H1 (cell line): ENCODE measurements at regions not wholly inside any gene's neighbourhood (a gene's known extent, or its start where the extent isn't known, plus 50 kb on each side); places are given as distances from the start of the nearest gene placed in this dataset.

ENCODE experiments used
- CTCF ChIA-PET: fragments of 300-600 bp; sonication (Branson Sonifier 250); formaldehyde crosslinking; loops from one replicate; lab custom pipeline; 2021; ENCODE audit not compliant: partially characterized antibody; lab: Charles Lee
- POLR2A ChIA-PET: fragments of 300-600 bp; sonication (Branson Sonifier 250); formaldehyde crosslinking; loops from one replicate; lab custom pipeline; 2021; ENCODE audit warnings: inconsistent platforms; ENCODE audit not compliant: partially characterized antibody; lab: Charles Lee
- DNase-seq, 2 experiments: peaks; one replicate each; pipeline versions ENCODE4 v3.0.0 to v3.0.0-alpha.2; 2010 to 2022; ENCODE audit warnings: low spot score in 2 of 2, low read depth in 1 of 2, mixed read lengths in 1 of 2
- FAIRE-seq: peaks from 2 replicates; lab custom pipeline; 2011; peaks lifted over from hg19 to GRCh38; lab: Jason Lieb, UNC
- H2AFZ ChIP-seq: 2 replicates; pipeline ENCODE4 v1.8.1; 2012; ENCODE audit warnings: low read length, inconsistent platforms
- H2AK5ac ChIP-seq: 2 replicates; pipeline ENCODE4 v1.6.1; 2013; ENCODE audit warnings: low read depth, low read length
- H2BK120ac ChIP-seq: replicated peaks from 2 replicates; pipeline ENCODE3; 2013; ENCODE audit warnings: low read depth, low read length, inconsistent platforms
- H2BK12ac ChIP-seq: 2 replicates; pipeline ENCODE4 v1.6.1; 2013; ENCODE audit warnings: low read depth, low read length
- H2BK15ac ChIP-seq: 2 replicates; pipeline ENCODE4 v1.6.1; 2013; ENCODE audit warnings: low read length
- H2BK20ac ChIP-seq: 2 replicates; pipeline ENCODE4 v1.6.1; 2013; ENCODE audit warnings: low read length
- H2BK5ac ChIP-seq: 2 replicates; pipeline ENCODE4 v1.6.1; 2013; ENCODE audit warnings: low read depth, low read length
- H3K14ac ChIP-seq: 2 replicates; pipeline ENCODE4 v1.6.1; 2013; ENCODE audit warnings: inconsistent platforms; ENCODE audit not compliant: insufficient read length
- H3K18ac ChIP-seq: 2 replicates; pipeline ENCODE4 v1.6.1; 2013; ENCODE audit warnings: low read length; ENCODE audit errors: extremely low read depth
- H3K23ac ChIP-seq: 2 replicates; pipeline ENCODE4 v1.6.1; 2013; ENCODE audit warnings: inconsistent platforms; ENCODE audit not compliant: insufficient read length
- H3K23me2 ChIP-seq: 2 replicates; pipeline ENCODE4 v1.6.1; 2013; ENCODE audit warnings: low read depth, low read length
- H3K27ac ChIP-seq: 2 replicates; pipeline ENCODE4 v1.6.1; 2011; ENCODE audit warnings: low read depth, low read length, inconsistent platforms
- H3K27me3 ChIP-seq, 4 experiments: replicated peaks in 1 of 4; 1 replicate in 1 of 4; 2 replicates in 3 of 4; pipeline versions ENCODE4 v1.6.1 to v1.8.1; 2011 to 2013; ENCODE audit warnings: low read length in 3 of 4, mild to moderate bottlenecking in 3 of 4, inconsistent platforms in 2 of 4, mixed read lengths in 2 of 4, moderate library complexity in 1 of 4; ENCODE audit not compliant: control insufficient read depth in 3 of 4, insufficient read depth in 3 of 4; ENCODE audit errors: extremely low read depth in 1 of 4
- H3K36me3 ChIP-seq, 4 experiments: 2 replicates each; pipeline versions ENCODE4 v1.6.1 to v1.8.1; 2011 to 2013; ENCODE audit warnings: mild to moderate bottlenecking in 4 of 4, low read length in 3 of 4, moderate library complexity in 2 of 4, control low read depth in 1 of 4, inconsistent platforms in 1 of 4; ENCODE audit not compliant: insufficient read depth in 4 of 4, control insufficient read depth in 2 of 4
- H3K4ac ChIP-seq: replicated peaks from 2 replicates; pipeline ENCODE3; 2013; ENCODE audit warnings: low read length, low read depth, mixed read lengths, inconsistent platforms; ENCODE audit not compliant: insufficient read length
- H3K4me1 ChIP-seq, 4 experiments: replicated peaks in 1 of 4; 1 replicate in 1 of 4; 2 replicates in 3 of 4; pipeline versions ENCODE4 v1.6.1 to v1.8.1; 2011 to 2013; ENCODE audit warnings: low read length in 3 of 4, inconsistent platforms in 2 of 4, mixed read lengths in 1 of 4; ENCODE audit not compliant: insufficient read depth in 4 of 4, control insufficient read depth in 3 of 4
- H3K4me2 ChIP-seq, 2 experiments: 2 replicates each; pipeline versions ENCODE4 v1.6.1 to v1.8.1; 2011 to 2013; ENCODE audit warnings: low read depth in 2 of 2, low read length in 2 of 2, control low read depth in 1 of 2, inconsistent platforms in 1 of 2, mild to moderate bottlenecking in 1 of 2; ENCODE audit not compliant: insufficient read depth in 1 of 2
- H3K4me3 ChIP-seq, 4 experiments: fragments of 200-600, 300-600 bp in 1 of 4; sonication (generic), shearing (Covaris generic), sonication (Bioruptor Twin) in 1 of 4; 2 replicates each; pipeline versions ENCODE4 v1.5.1 to v1.8.1; 2011 to 2016; ENCODE audit warnings: low read length in 4 of 4, low read depth in 3 of 4, control low read depth in 2 of 4, inconsistent platforms in 2 of 4, mild to moderate bottlenecking in 2 of 4, mixed read lengths in 1 of 4, moderate library complexity in 1 of 4; ENCODE audit not compliant: insufficient read depth in 2 of 4; ENCODE audit errors: extremely low read depth in 1 of 4
- H3K56ac ChIP-seq: replicated peaks from 2 replicates; pipeline ENCODE3; 2013; ENCODE audit warnings: low read depth, mild to moderate bottlenecking, mixed read lengths, low read length, inconsistent platforms; ENCODE audit not compliant: insufficient read length
- H3K79me1 ChIP-seq: 2 replicates; pipeline ENCODE4 v1.6.1; 2013; ENCODE audit warnings: low read depth, low read length, control low read depth
- H3K79me2 ChIP-seq, 2 experiments: 2 replicates each; pipeline versions ENCODE4 v1.6.1 to v1.8.1; 2012 to 2013; ENCODE audit warnings: low read length in 2 of 2, mild to moderate bottlenecking in 2 of 2, inconsistent platforms in 1 of 2; ENCODE audit not compliant: insufficient read depth in 2 of 2, control insufficient read depth in 1 of 2
- H3K9ac ChIP-seq, 4 experiments: replicated peaks in 1 of 4; 1 replicate in 1 of 4; 2 replicates in 3 of 4; pipeline versions ENCODE4 v1.6.1 to v1.8.1; 2011 to 2013; ENCODE audit warnings: low read depth in 3 of 4, low read length in 3 of 4, control low read depth in 2 of 4, mild to moderate bottlenecking in 2 of 4, moderate library complexity in 2 of 4, inconsistent platforms in 1 of 4; ENCODE audit errors: extremely low read depth in 1 of 4
- H3K9me3 ChIP-seq, 2 experiments: 2 replicates each; pipeline versions ENCODE4 v1.6.1 to v1.8.1; 2012 to 2013; ENCODE audit warnings: mild to moderate bottlenecking in 2 of 2, moderate library complexity in 2 of 2, control low read depth in 1 of 2, inconsistent platforms in 1 of 2, low read depth in 1 of 2, low read length in 1 of 2, mixed read lengths in 1 of 2; ENCODE audit not compliant: insufficient read depth in 2 of 2
- H4K20me1 ChIP-seq, 2 experiments: replicated peaks in 1 of 2; 2 replicates each; pipeline versions ENCODE3 to v1.8.1; 2011 to 2013; ENCODE audit warnings: inconsistent platforms in 2 of 2, low read length in 2 of 2, mild to moderate bottlenecking in 1 of 2; ENCODE audit not compliant: insufficient read depth in 2 of 2, control insufficient read depth in 1 of 2
- H4K5ac ChIP-seq: 2 replicates; pipeline ENCODE4 v1.6.1; 2013; ENCODE audit warnings: low read length, low read depth, mixed read lengths, inconsistent platforms; ENCODE audit not compliant: insufficient read length
- H4K8ac ChIP-seq: 2 replicates; pipeline ENCODE4 v1.8.0; 2013; ENCODE audit warnings: mild to moderate bottlenecking, moderate library complexity, low read length, inconsistent platforms; ENCODE audit not compliant: insufficient read depth; ENCODE audit errors: extremely low read depth
- H4K91ac ChIP-seq: replicated peaks from 2 replicates; pipeline ENCODE3; 2013; ENCODE audit warnings: low read length, mixed read lengths, inconsistent platforms; ENCODE audit not compliant: insufficient read length
- CBX8 ChIP-seq: fragments of 300-800, 300-1000 bp; sonication (generic); IDR thresholded peaks from 2 replicates; pipeline ENCODE4 v1.7.1; 2016; ENCODE audit warnings: low read depth, low read length, borderline replicate concordance
- CHD2 ChIP-seq: IDR thresholded peaks from 2 replicates; pipeline ENCODE4 v1.6.1; 2012; ENCODE audit warnings: low read length, improper control_type of control experiment
- CREB1 ChIP-seq: IDR thresholded peaks from 2 replicates; pipeline ENCODE4 v1.6.1; 2012; ENCODE audit warnings: inconsistent platforms
- CTCF ChIP-seq, 3 experiments: IDR thresholded peaks; 1 replicate in 2 of 3; 2 replicates in 1 of 3; pipeline versions ENCODE4 v1.5.1 to v1.6.1; 2011; ENCODE audit warnings: low read length in 3 of 3, mild to moderate bottlenecking in 3 of 3, inconsistent platforms in 2 of 3, low read depth in 1 of 3, moderate library complexity in 1 of 3; ENCODE audit not compliant: insufficient read depth in 1 of 3; ENCODE audit errors: control extremely low read depth in 1 of 3
- EZH2 ChIP-seq: fragments of 200-600 bp; sonication (generic); IDR thresholded peaks from 2 replicates; pipeline ENCODE4 v1.7.1; 2012; ENCODE audit warnings: low read depth, mild to moderate bottlenecking, moderate library complexity, low read length, inconsistent platforms; ENCODE audit not compliant: severe bottlenecking
- SP2 ChIP-seq: IDR thresholded peaks from 2 replicates; pipeline ENCODE4 v1.6.1; 2012; ENCODE audit warnings: mild to moderate bottlenecking, low read length, inconsistent platforms
- TCF12 ChIP-seq: IDR thresholded peaks from 2 replicates; pipeline ENCODE4 v1.6.1; 2011; ENCODE audit warnings: low read depth, mild to moderate bottlenecking, low read length
- WGBS, 2 experiments: shearing (Covaris generic) in 1 of 2; methylation state at CpG; one replicate each; pipeline versions ENCODE4 v1.1.6 to v1.1.7; 2013 to 2015; ENCODE audit warnings: low lambda C conversion rate in 2 of 2, mixed read lengths in 2 of 2, inconsistent platforms in 1 of 2, low coverage in 1 of 2, missing lambda C conversion rate in 1 of 2; ENCODE audit not compliant: insufficient replicate concordance in 2 of 2, insufficient coverage in 1 of 2, insufficient read length in 1 of 2; ENCODE audit errors: extremely low coverage in 1 of 2, missing lambda C conversion rate in 1 of 2; 5-methylcytosine and 5-hydroxymethylcytosine counted together

- FAIRE-seq (no peak), DNase-seq (no peak)
- Histone ChIP-seq H3K23ac (no peak overlapping the region), H4K91ac (no peak overlapping the region), H3K4ac (no peak overlapping the region), H3K27me3 (no peaks in the 10 kb centered on the region; a peak in 1 of 7 replicates), H3K4me2 (no peak overlapping the region), H3K4me3 (no peak overlapping the region), H3K9ac (no peak overlapping the region), H2BK12ac (no peak overlapping the region), H2BK120ac (no peak overlapping the region), H4K20me1 (no peaks in the 10 kb centered on the region), H3K79me2 (no peaks in the 10 kb centered on the region), H2AK5ac (no peak overlapping the region), H3K14ac (no peak overlapping the region), H3K18ac (no peak overlapping the region), H2BK20ac (no peak overlapping the region), H3K4me1 (no peaks in the 10 kb centered on the region), H3K23me2 (no peaks in the 10 kb centered on the region), H2BK15ac (no peak overlapping the region), H3K9me3 (no peaks in the 10 kb centered on the region), H2BK5ac (no peak overlapping the region), H3K56ac (no peak overlapping the region), H4K8ac (no peak overlapping the region), H3K36me3 (no peaks in the 10 kb centered on the region), H4K5ac (no peak overlapping the region), H3K79me1 (no peaks in the 10 kb centered on the region), H3K27ac (no peak overlapping the region), H2AFZ (no peak overlapping the region)
- ChIA-PET POLR2A (no interaction called here), CTCF (no interaction called here)
- WGBS, 2 experiments, result 88% methylated on average over 2 of the region's 2 CpGs; no CpG with 5 or more reads in 1 of the 2 experiments
- TF ChIP-seq SP2 (no peak), CREB1 (no peak), CBX8 (no peak), TCF12 (no peak), EZH2 (no peak), CHD2 (no peak), CTCF (IDR thresholded peaks at IDR 0.05; ENCODE audit: control extremely low read depth in 1 of 3, insufficient read depth in 1 of 3, low read depth in 1 of 3, low read length in 3 of 3) (no peak)
Observed at GRCh38 chr10:78728176-78728575, 340.6 kb upstream of the ZMIZ1 start.
